ENCODE measurements at regions not wholly inside any gene's neighbourhood (a gene's known extent, or its start where the extent isn't known, plus 50 kb on each side); places are given as distances from the start of the nearest gene placed in this dataset.
A peak's percentile ranks its signal among the peaks of the same experiment; 100 is the strongest.

DNA sequence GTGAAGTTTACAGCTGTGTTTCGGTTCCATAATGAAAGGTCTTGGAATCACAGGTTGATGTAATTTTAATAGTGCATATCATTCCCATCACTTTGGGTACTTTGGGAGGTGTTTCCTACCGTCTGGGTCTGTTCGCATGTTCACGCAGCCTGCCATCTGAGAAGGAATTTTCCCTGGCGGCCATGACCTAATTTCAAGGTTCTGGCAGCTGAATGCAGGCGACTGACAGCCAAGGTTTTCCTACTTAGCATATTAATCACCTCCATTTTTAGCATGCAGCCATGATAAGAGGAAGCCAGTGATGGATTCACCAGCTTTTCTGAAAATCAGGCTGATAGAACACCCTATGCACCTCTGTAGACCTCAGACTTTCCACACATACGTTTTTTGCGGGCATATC, 319.1 kb upstream of the TMEM229A start:
- H3K36me3 ChIP-seq = no peaks in the 10 kb centered on the region
- ATAC-seq (peak in 3 of 4 donors; percentile 51 to 71 (median 57)), DNase-seq (peak; percentile 11 to 48 (median 30))
- H3K4me3 ChIP-seq = no peak overlapping the region
- H3K4me1 ChIP-seq = peaks cover 0 to 4% (median 0%) of the 10 kb centered on the region in 12 donors
- peaks cover 0 to 13% (median 0%) of the 10 kb centered on the region in 12 donors for H3K9me3 ChIP-seq
- no peaks in the 10 kb centered on the region for H3K27me3 ChIP-seq
- intact Hi-C loops (cut with DNase I) = no loop called here
- H3K27ac ChIP-seq = no peak overlapping the region
- WGBS, 4 donors = 24 to 34% (median 27%) methylated on average over 8 of the region's 8 CpGs
- TF ChIP-seq, protein P1, sequence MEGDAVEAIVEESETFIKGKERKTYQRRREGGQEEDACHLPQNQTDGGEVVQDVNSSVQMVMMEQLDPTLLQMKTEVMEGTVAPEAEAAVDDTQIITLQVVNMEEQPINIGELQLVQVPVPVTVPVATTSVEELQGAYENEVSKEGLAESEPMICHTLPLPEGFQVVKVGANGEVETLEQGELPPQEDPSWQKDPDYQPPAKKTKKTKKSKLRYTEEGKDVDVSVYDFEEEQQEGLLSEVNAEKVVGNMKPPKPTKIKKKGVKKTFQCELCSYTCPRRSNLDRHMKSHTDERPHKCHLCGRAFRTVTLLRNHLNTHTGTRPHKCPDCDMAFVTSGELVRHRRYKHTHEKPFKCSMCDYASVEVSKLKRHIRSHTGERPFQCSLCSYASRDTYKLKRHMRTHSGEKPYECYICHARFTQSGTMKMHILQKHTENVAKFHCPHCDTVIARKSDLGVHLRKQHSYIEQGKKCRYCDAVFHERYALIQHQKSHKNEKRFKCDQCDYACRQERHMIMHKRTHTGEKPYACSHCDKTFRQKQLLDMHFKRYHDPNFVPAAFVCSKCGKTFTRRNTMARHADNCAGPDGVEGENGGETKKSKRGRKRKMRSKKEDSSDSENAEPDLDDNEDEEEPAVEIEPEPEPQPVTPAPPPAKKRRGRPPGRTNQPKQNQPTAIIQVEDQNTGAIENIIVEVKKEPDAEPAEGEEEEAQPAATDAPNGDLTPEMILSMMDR (IDR thresholded peaks at IDR 0.05) = no peak
- TF ChIP-seq POLR2A (IDR thresholded peaks at IDR 0.05) = no peak

DNA sequence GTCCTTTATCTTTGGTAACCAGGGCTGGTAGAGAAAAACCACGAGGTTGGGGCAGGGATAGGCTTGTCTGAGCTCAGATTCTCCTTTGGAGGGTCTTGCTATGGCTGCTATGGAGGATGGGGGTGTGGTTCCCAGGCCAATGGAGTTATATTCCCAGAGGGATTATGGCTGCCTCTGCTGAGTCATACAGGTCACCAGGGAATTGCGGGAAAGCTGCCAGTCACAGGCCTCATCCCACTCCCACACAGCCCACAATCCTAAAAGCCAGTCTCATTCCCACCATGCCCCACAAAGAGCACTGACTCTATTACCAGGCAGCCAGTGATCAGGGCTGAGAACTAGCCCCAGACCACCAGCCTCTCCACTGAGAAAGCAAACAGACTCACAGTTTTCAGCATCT, 316.6 kb upstream of the TMEM229A start:
- H3K9me3 ChIP-seq = peaks cover 0 to 13% (median 0%) of the 10 kb centered on the region in 12 donors
- no peak for DNase-seq
- H3K4me1 ChIP-seq = peaks cover 0 to 4% (median 0%) of the 10 kb centered on the region in 12 donors
- WGBS, 4 donors = 54 to 64% (median 61%) methylated on average over 2 of the region's 2 CpGs
- no peaks in the 10 kb centered on the region for H3K27me3 ChIP-seq
- H3K27ac ChIP-seq = no peak overlapping the region
- intact Hi-C loops (cut with DNase I) = no loop called here
- TF ChIP-seq, protein P1 (IDR thresholded peaks at IDR 0.05) = no peak
- no peak for TF ChIP-seq POLR2A (IDR thresholded peaks at IDR 0.05)
- no peak overlapping the region for H3K4me3 ChIP-seq
- ATAC-seq = no peak
- H3K36me3 ChIP-seq = no peaks in the 10 kb centered on the region

DNA sequence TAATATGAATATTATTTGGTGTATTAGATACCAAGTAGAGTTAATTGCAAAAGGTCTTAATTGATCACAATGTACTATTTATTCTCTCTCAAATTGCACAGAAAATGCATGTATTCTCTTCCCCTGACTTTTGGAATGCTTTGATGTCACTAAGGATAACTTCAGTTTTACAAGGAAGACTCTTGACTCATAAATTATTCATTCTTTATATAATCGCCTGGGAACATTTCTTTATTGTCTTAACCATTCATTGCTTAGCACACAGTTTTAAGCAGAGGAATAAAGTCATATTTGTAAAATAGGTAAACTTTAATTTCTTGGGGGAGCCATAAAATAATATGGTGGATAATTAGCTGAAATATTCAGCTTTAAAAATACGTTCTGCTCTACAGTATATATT, 306.0 kb upstream of the TMEM229A start:
- no peak for DNase-seq
- 74 to 79% (median 76%) methylated on average over 2 of the region's 2 CpGs for WGBS, 4 donors
- Histone ChIP-seq H3K4me3 (no peak overlapping the region), H3K36me3 (no peaks in the 10 kb centered on the region), H3K27ac (no peak overlapping the region), H3K4me1 (no peaks in the 10 kb centered on the region), H3K27me3 (no peaks in the 10 kb centered on the region), H3K9me3 (peaks cover 0 to 4% (median 0%) of the 10 kb centered on the region in 12 donors)
- TF ChIP-seq, protein P1 (IDR thresholded peaks at IDR 0.05) = no peak
- no peak for TF ChIP-seq POLR2A (IDR thresholded peaks at IDR 0.05)
- ATAC-seq = no peak
- intact Hi-C loops (cut with DNase I) = no loop called here

DNA sequence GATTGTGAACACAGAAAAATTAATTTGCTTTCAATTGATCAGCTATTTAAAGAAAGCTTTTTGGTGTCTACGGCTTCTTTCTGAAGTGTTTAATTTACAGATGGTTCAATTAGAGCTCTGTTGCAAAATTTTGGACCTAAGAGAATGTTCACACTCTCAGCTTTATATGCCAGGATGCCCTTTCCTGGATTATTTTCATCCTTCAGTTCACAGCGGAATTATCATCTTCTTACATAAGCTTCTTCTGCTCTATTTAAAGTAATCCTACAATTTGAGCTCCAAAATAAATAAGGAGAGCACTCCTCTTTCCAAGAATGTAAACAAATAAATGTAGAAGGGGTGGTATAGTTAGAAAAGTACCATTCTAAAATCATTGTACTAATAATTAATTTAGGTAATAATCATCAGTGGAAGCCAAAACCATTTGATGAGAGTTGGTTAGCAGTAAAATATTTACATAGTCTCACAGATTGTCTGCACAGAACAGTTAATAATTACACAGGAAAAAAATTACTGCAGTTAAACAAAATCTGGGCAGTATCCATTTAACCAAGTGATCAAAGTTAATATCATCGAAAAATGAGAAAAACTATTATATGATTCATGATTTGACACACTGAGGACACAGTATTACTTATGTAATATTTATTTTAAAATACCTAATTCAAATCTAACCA, 298.0 kb upstream of the TMEM229A start:
- ATAC-seq (no peak), DNase-seq (no peak)
- Histone ChIP-seq H3K4me1 (no peaks in the 10 kb centered on the region), H3K27me3 (no peaks in the 10 kb centered on the region), H3K36me3 (no peaks in the 10 kb centered on the region), H3K27ac (no peak overlapping the region), H3K4me3 (no peak overlapping the region), H3K9me3 (peaks cover 0 to 2% (median 0%) of the 10 kb centered on the region in 12 donors)
- WGBS, 4 donors = 77 to 84% (median 82%) methylated on average over 3 of the region's 3 CpGs
- intact Hi-C loops (cut with DNase I) = no loop called here
- TF ChIP-seq, protein P1 (IDR thresholded peaks at IDR 0.05) = no peak
- TF ChIP-seq POLR2A (IDR thresholded peaks at IDR 0.05) = no peak
